ENCODE measurements at regions not wholly inside any gene's neighbourhood (a gene's known extent, or its start where the extent isn't known, plus 50 kb on each side); places are given as distances from the start of the nearest gene placed in this dataset.
A peak's percentile ranks its signal among the peaks of the same experiment; 100 is the strongest.

- no peak for DNase-seq
Observed at GRCh38 chr4:181581983-181582382, 661.2 kb upstream of the TENM3 start.

GRCh38 chr4:181582595-181582994, 660.6 kb upstream of the TENM3 start:
- no peak for DNase-seq

GRCh38 chr4:181588733-181589302, 654.4 kb upstream of the TENM3 start:
- DNase-seq: no peak

GRCh38 chr4:181592221-181592745, 650.9 kb upstream of the TENM3 start:
- DNase-seq: no peak

GRCh38 chr4:181593703-181594102, 649.5 kb upstream of the TENM3 start:
- no peak for DNase-seq

GRCh38 chr4:181594188-181594587, 649.0 kb upstream of the TENM3 start:
- no peak for DNase-seq

- no peak for DNase-seq
Observed at GRCh38 chr4:181595716-181596115, 647.5 kb upstream of the TENM3 start.

- DNase-seq: no peak
Observed at GRCh38 chr4:181597766-181598165, 645.4 kb upstream of the TENM3 start.

- peak; percentile 16 for DNase-seq
Observed at GRCh38 chr4:181599134-181599533, 644.1 kb upstream of the TENM3 start.

- no peak for DNase-seq
Observed at GRCh38 chr4:181601103-181601502, 642.1 kb upstream of the TENM3 start.

GRCh38 chr4:181604546-181604945, 638.7 kb upstream of the TENM3 start:
- no peak for DNase-seq

GRCh38 chr4:181606300-181606699, 636.9 kb upstream of the TENM3 start:
- DNase-seq: no peak

GRCh38 chr4:181608181-181608580, 635.0 kb upstream of the TENM3 start:
- DNase-seq: no peak

GRCh38 chr4:181611033-181611711, 632.0 kb upstream of the TENM3 start:
- DNase-seq: no peak

- DNase-seq: no peak
Observed at GRCh38 chr4:181611946-181612600, 631.1 kb upstream of the TENM3 start.

- no peak for DNase-seq
Observed at GRCh38 chr4:181613200-181613599, 630.0 kb upstream of the TENM3 start.

- no peak for DNase-seq
Observed at GRCh38 chr4:181618038-181618618, 625.1 kb upstream of the TENM3 start.

GRCh38 chr4:181618896-181619295, 624.3 kb upstream of the TENM3 start:
- DNase-seq: no peak

GRCh38 chr4:181619651-181620050, 623.6 kb upstream of the TENM3 start:
- no peak for DNase-seq

- no peak for DNase-seq
Observed at GRCh38 chr4:181637186-181638105, 605.8 kb upstream of the TENM3 start.

- DNase-seq: no peak
Observed at GRCh38 chr4:181643466-181643865, 599.7 kb upstream of the TENM3 start.

GRCh38 chr4:181645489-181645888, 597.7 kb upstream of the TENM3 start:
- no peak for DNase-seq

- no peak for DNase-seq
Observed at GRCh38 chr4:181646864-181647263, 596.3 kb upstream of the TENM3 start.

All from NCI-H1436 treated with DMSO at 0.1 percent for 48 hours (cell line).